Liver (tissue), 3 donors: ENCODE measurements at regions not wholly inside any gene's neighbourhood (a gene's known extent, or its start where the extent isn't known, plus 50 kb on each side); places are given as distances from the start of the nearest gene placed in this dataset.

Experiments used
- CTCF ChIP-seq: fragments of 150-350 bp; IDR thresholded peaks from 2 replicates; pipeline ENCODE4 v1.5.1; 2017; ENCODE audit warnings: improper control_type of control experiment, low read depth, low read length; ENCODE audit not compliant: missing input control
- MAX ChIP-seq: IDR thresholded peaks from 2 replicates; pipeline ENCODE4 v1.6.1; 2016; ENCODE audit warnings: antibody characterized with exemption
- NR2F2 ChIP-seq: IDR thresholded peaks from 2 replicates; pipeline ENCODE4 v1.6.1; 2016; ENCODE audit warnings: antibody characterized with exemption
- ZBTB33 ChIP-seq: IDR thresholded peaks from 2 replicates; pipeline ENCODE4 v1.6.1; 2016; ENCODE audit warnings: antibody characterized with exemption
- donor health status: healthy.
- donor health status: healthy.

GRCh38 chr3:150104564-150104963 is 133.9 kb upstream of the PFN2 start:
- TF ChIP-seq MAX, result no peak
- no peak for TF ChIP-seq CTCF
- TF ChIP-seq NR2F2, result no peak
- no peak for TF ChIP-seq ZBTB33
